Activated T-cell treated with anti-CD3 and anti-CD28 coated beads, Interleukin-2, amount 50 U/mL, for 4 hours (primary cell): ENCODE measurements at regions not wholly inside any gene's neighbourhood (a gene's known extent, or its start where the extent isn't known, plus 50 kb on each side); places are given as distances from the start of the nearest gene placed in this dataset.
A peak's percentile ranks its signal among the peaks of the same experiment; 100 is the strongest.
"Not testable (repeated sequence)": the region's sequence is repeated elsewhere in the genome, so short reads cannot be mapped to it uniquely, and the experiment has no call there.

ENCODE experiments used
- ATAC-seq, 2 donors: fragments of 200-7000 bp; cut with Tn5 transposase; one replicate each; pipeline ENCODE4 v1.10.0; 2021
- DNase-seq: peaks from one replicate; pipeline ENCODE4 v3.0.0-alpha.2; 2020
- H3K27me3 Mint-ChIP-seq: one replicate; pipeline ENCODE4 v1.8.0; 2021; ENCODE audit warnings: low read depth, mixed read lengths
- H3K36me3 Mint-ChIP-seq: one replicate; pipeline ENCODE4 v1.8.0; 2022; ENCODE audit warnings: mixed read lengths; ENCODE audit not compliant: insufficient read depth
- H3K4me1 Mint-ChIP-seq: one replicate; pipeline ENCODE4 v1.8.0; 2021; ENCODE audit warnings: low read depth, mixed read lengths
- H3K4me3 Mint-ChIP-seq: one replicate; pipeline ENCODE4 v1.8.0; 2021; ENCODE audit warnings: mild to moderate bottlenecking, moderate library complexity, mixed read lengths
- H3K9me3 Mint-ChIP-seq: one replicate; pipeline ENCODE4 v1.8.0; 2021; ENCODE audit warnings: mixed read lengths

GRCh38 chr10:26355241-26355640, 82.9 kb upstream of the APBB1IP start:
- no peaks in the 10 kb centered on the region for H3K36me3 Mint-ChIP-seq
- no peak for DNase-seq
- H3K27me3 Mint-ChIP-seq, result peaks cover 16% of the 10 kb centered on the region
- H3K4me1 Mint-ChIP-seq, result peaks cover 13% of the 10 kb centered on the region
- ATAC-seq, result no peak
- H3K9me3 Mint-ChIP-seq, result no peaks in the 10 kb centered on the region
- no peak overlapping the region for H3K4me3 Mint-ChIP-seq

DNA sequence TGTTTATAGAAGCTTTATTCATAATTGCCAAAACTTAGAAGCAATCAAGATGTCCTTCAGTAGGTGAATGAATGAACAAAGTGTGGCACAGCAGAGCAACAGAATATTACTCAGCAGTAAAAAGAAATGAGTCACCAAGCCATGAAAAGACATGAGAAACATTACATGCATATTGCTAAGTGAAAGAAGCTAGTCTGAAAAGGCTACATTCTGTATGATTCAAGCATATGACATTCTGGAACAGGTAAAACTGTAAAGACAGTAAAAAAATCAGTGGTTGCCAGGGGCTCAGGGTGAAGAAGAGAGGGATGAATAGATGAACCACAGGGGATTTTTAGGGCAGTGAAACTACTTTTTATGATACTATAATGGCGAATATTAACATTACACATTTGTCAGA, 80.9 kb upstream of the APBB1IP start:
- Mint-ChIP-seq H3K36me3 (no peaks in the 10 kb centered on the region), H3K27me3 (peaks cover 18% of the 10 kb centered on the region), H3K9me3 (no peaks in the 10 kb centered on the region), H3K4me3 (no peak overlapping the region), H3K4me1 (peaks cover 13% of the 10 kb centered on the region)
- DNase-seq (no peak), ATAC-seq (peak; percentile 94 to 98)

DNA sequence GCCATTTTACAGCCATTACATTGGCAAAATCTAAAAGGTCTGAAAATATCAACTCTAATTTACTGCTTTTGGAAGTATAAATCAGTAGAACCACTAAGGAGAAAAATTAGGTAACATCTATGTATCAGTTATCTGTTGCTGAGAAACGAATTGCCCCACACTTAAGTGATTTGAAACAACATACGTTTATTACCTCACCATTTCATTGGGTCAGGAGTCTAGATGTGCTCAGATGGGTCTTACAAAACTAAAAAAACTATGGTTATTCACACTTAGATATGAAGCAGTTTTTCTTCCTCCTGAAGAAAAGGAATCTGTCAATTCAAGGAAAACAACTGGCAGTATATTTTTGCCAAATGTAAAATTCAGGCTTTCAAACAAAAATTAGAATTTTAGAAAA, 80.1 kb upstream of the APBB1IP start:
- Mint-ChIP-seq H3K4me1 (peaks cover 13% of the 10 kb centered on the region), H3K4me3 (no peak overlapping the region), H3K36me3 (no peaks in the 10 kb centered on the region), H3K9me3 (no peaks in the 10 kb centered on the region), H3K27me3 (peaks cover 18% of the 10 kb centered on the region)
- DNase-seq (no peak), ATAC-seq (no peak)

DNA sequence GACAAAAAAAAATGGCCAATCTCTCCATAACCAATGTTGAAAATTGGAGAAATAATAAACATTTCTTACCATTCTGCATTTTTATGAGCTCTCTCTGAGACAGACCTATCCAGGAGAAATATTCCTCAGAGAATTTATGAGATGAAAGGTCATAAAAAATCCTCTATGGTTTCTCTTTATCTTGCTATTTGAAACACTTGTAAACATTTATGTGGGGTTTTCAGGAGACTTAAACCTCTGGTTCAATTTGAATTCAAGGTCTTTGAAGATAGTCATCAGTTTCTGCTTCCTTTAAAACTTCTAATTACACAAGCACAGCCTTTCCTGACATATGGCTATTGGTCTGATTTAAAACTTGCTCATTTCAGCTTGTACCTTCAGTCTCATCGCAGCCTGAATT, 78.5 kb upstream of the APBB1IP start:
- no peaks in the 10 kb centered on the region for H3K9me3 Mint-ChIP-seq
- no peak overlapping the region for H3K4me3 Mint-ChIP-seq
- peaks cover 13% of the 10 kb centered on the region for H3K4me1 Mint-ChIP-seq
- H3K27me3 Mint-ChIP-seq, result peaks cover 15% of the 10 kb centered on the region
- DNase-seq, result no peak
- ATAC-seq, result no peak
- H3K36me3 Mint-ChIP-seq, result no peaks in the 10 kb centered on the region

DNA sequence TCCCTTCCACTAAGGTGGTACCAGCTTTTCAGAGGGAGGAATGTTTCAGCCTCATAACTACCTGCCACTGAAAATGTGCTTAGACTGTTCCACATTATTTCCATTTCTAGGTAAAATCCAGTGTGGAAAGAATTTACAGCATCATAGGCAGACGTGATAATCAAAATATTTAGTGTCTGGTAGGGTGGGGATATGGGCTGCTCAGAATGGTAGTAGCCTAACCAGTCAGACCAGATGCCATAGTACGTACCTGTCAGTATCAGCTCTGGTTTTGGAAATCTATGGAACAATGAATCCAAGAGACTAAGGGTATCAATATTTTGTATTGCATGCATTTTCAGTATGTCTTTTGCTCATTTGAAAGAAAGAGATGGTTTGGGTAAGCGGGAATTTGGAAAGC, 76.8 kb upstream of the APBB1IP start:
- Mint-ChIP-seq H3K4me3 (no peak overlapping the region), H3K36me3 (no peaks in the 10 kb centered on the region), H3K4me1 (peaks cover 13% of the 10 kb centered on the region), H3K9me3 (no peaks in the 10 kb centered on the region), H3K27me3 (peaks cover 5% of the 10 kb centered on the region)
- DNase-seq (no peak), ATAC-seq (no peak)

- no peak overlapping the region for H3K4me3 Mint-ChIP-seq
Measured at GRCh38 chr10:26361971-26362370, 76.2 kb upstream of the APBB1IP start.

GRCh38 chr10:26365681-26366358, 72.3 kb upstream of the APBB1IP start:
- Mint-ChIP-seq H3K4me3 (no peak overlapping the region), H3K9me3 (no peaks in the 10 kb centered on the region), H3K4me1 (no peaks in the 10 kb centered on the region), H3K27me3 (peaks cover 3% of the 10 kb centered on the region), H3K36me3 (no peaks in the 10 kb centered on the region)
- ATAC-seq, result no peak
- DNase-seq, result no peak

More at GRCh38 chr10:26361971-26362370, 76.2 kb upstream of the APBB1IP start:
- H3K4me1 Mint-ChIP-seq, result peaks cover 11% of the 10 kb centered on the region
- no peaks in the 10 kb centered on the region for H3K9me3 Mint-ChIP-seq
- H3K27me3 Mint-ChIP-seq, result peaks cover 3% of the 10 kb centered on the region
- H3K36me3 Mint-ChIP-seq, result no peaks in the 10 kb centered on the region
- DNase-seq (no peak), ATAC-seq (no peak)

- H3K4me1 Mint-ChIP-seq, H3K27me3 Mint-ChIP-seq, H3K36me3 Mint-ChIP-seq, DNase-seq, ATAC-seq, H3K9me3 Mint-ChIP-seq, H3K4me3 Mint-ChIP-seq: not testable (repeated sequence)
Measured at GRCh38 chr10:26367035-26367434, 71.1 kb upstream of the APBB1IP start.

- peak; percentile 11 for DNase-seq
- ATAC-seq, result no peak
- H3K36me3 Mint-ChIP-seq, result no peaks in the 10 kb centered on the region
- H3K27me3 Mint-ChIP-seq, result peaks cover 2% of the 10 kb centered on the region
- no peaks in the 10 kb centered on the region for H3K4me1 Mint-ChIP-seq
- H3K4me3 Mint-ChIP-seq, result no peak overlapping the region
- H3K9me3 Mint-ChIP-seq, result no peaks in the 10 kb centered on the region
Measured at GRCh38 chr10:26367771-26368170, 70.4 kb upstream of the APBB1IP start.

- DNase-seq, result no peak
- no peaks in the 10 kb centered on the region for H3K4me1 Mint-ChIP-seq
- no peak overlapping the region for H3K4me3 Mint-ChIP-seq
- H3K36me3 Mint-ChIP-seq, result no peaks in the 10 kb centered on the region
- H3K9me3 Mint-ChIP-seq, result no peaks in the 10 kb centered on the region
- peaks cover 2% of the 10 kb centered on the region for H3K27me3 Mint-ChIP-seq
- no peak for ATAC-seq
Measured at GRCh38 chr10:26368463-26368862, 69.7 kb upstream of the APBB1IP start.

DNA sequence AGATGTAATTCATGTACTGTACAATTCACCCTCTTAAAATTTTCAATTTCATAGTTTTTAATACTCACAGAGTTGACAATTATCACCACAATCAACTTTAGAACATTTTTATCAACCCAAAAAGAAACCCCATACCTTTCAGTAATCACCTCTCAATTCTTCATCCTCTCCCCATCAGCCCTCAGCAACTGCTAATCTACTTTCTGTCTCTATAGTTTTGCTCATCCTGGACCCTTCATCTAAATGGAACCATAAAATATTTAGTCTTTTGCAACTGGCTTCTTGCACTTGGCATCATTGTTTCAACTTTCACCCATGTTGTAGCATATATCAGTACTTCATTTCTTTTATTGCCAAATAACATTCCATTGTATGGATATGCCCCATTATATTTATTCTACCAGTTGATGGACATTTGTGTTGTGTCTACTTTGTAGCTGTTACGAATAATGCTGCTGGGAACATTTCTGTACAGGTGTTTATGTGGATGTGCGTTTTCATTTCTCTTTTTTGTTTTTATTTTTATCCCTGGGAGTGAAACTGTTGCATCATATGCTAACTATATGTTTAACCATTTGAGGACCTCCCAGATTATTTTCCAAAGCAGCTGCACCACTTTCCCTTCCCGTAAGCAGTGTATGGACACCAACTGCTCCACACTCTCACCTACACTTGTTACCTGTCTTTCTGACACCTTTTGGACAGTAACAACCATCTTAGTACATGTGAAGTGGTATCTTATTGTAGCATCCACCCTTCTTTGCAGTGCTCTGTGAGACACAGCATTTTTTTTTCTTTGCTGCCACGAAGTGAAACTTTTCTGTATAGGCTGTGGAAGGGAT, 65.4 kb upstream of the APBB1IP start:
- Mint-ChIP-seq H3K4me3 (no peak overlapping the region), H3K27me3 (peaks cover 6% of the 10 kb centered on the region), H3K4me1 (no peaks in the 10 kb centered on the region), H3K36me3 (no peaks in the 10 kb centered on the region), H3K9me3 (peaks cover 7% of the 10 kb centered on the region)
- no peak for DNase-seq
- ATAC-seq, result no peak

- Mint-ChIP-seq H3K36me3 (no peaks in the 10 kb centered on the region), H3K4me1 (no peaks in the 10 kb centered on the region), H3K9me3 (peaks cover 7% of the 10 kb centered on the region), H3K4me3 (no peak overlapping the region), H3K27me3 (peaks cover 6% of the 10 kb centered on the region)
- DNase-seq, result no peak
- no peak for ATAC-seq
Measured at GRCh38 chr10:26374426-26374825, 63.7 kb upstream of the APBB1IP start.

DNA sequence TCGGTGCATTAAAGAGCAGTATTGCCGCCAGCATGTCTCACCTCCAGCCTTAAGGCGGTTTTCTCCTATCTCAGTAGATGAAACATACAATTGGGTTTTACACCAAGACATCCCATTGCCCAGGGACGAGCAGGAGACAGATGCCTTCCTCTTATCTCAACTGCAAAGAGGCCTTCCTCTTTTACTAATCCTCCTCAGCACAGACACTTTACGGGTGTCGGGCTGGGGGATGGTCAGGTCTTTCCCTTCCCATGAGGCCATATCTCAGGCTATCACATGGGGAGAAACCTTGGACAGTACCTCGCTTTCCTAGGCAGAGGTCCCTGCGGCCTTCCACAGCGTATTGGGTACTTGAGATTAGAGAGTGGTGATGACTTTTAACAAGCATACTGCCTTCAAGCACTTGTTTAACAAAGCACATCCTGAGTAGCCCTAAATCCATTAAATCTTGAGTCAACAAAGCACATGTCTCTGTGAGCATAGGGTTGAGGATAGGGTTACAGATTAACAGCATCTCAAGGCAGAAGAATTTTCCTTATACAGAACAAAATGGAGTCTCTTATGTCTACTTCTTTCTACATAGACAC, 60.8 kb upstream of the APBB1IP start:
- H3K36me3 Mint-ChIP-seq, DNase-seq, H3K4me1 Mint-ChIP-seq, H3K9me3 Mint-ChIP-seq, ATAC-seq, H3K4me3 Mint-ChIP-seq, H3K27me3 Mint-ChIP-seq: not testable (repeated sequence)

DNA sequence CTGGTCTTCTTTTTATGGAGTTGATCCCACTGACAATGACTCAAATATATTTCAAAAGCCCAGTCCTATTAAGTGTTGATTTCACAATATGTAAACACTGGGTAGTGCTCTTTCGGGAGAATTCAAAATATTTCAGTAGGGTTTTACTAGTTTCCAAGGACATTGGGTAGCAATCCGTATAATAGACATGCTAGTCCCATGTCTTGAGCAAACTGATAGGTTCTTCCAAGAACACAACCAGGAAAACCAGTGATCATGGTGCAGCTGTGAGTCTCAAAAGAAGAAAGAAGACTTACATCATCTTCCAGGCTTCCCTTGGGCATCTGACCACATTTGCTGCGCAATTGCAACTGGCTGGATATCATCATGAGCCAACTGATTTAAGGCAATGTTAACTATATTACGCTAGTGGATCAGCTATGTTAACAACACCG, 59.3 kb upstream of the APBB1IP start:
- DNase-seq (no peak), ATAC-seq (no peak)
- Mint-ChIP-seq H3K4me1 (no peaks in the 10 kb centered on the region), H3K27me3 (peaks cover 4% of the 10 kb centered on the region), H3K36me3 (no peaks in the 10 kb centered on the region), H3K9me3 (peaks cover 7% of the 10 kb centered on the region), H3K4me3 (no peak overlapping the region)

- DNase-seq, result no peak
- Mint-ChIP-seq H3K4me3 (no peak overlapping the region), H3K4me1 (no peaks in the 10 kb centered on the region), H3K9me3 (peaks cover 7% of the 10 kb centered on the region), H3K27me3 (peaks cover 4% of the 10 kb centered on the region), H3K36me3 (no peaks in the 10 kb centered on the region)
- no peak for ATAC-seq
Measured at GRCh38 chr10:26380815-26381214, 57.3 kb upstream of the APBB1IP start.
